ENCODE measurements at regions not wholly inside any gene's neighbourhood (a gene's known extent, or its start where the extent isn't known, plus 50 kb on each side); places are given as distances from the start of the nearest gene placed in this dataset.

GRCh38 chr17:12575641-12576040, 90.0 kb upstream of the MYOCD start:
- Histone ChIP-seq H3K27me3 (replicated peaks; ENCODE audit: insufficient read depth) (no peaks in the 10 kb centered on the region), H3K9me3 (no peaks in the 10 kb centered on the region), H3K4me3 (no peak overlapping the region), H3K4me1 (replicated peaks) (no peaks in the 10 kb centered on the region), H3K36me3 (no peaks in the 10 kb centered on the region), H3K27ac (no peak overlapping the region)
- no peak for DNase-seq (ENCODE audit: low spot score)
- intact Hi-C loops (cut with DNase I) = no loop called here
- TF ChIP-seq POLR2AphosphoS5 (IDR thresholded peaks at IDR 0.05) (no peak), POLR2A (IDR thresholded peaks at IDR 0.05) (no peak)
- TF ChIP-seq, protein P1, sequence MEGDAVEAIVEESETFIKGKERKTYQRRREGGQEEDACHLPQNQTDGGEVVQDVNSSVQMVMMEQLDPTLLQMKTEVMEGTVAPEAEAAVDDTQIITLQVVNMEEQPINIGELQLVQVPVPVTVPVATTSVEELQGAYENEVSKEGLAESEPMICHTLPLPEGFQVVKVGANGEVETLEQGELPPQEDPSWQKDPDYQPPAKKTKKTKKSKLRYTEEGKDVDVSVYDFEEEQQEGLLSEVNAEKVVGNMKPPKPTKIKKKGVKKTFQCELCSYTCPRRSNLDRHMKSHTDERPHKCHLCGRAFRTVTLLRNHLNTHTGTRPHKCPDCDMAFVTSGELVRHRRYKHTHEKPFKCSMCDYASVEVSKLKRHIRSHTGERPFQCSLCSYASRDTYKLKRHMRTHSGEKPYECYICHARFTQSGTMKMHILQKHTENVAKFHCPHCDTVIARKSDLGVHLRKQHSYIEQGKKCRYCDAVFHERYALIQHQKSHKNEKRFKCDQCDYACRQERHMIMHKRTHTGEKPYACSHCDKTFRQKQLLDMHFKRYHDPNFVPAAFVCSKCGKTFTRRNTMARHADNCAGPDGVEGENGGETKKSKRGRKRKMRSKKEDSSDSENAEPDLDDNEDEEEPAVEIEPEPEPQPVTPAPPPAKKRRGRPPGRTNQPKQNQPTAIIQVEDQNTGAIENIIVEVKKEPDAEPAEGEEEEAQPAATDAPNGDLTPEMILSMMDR (IDR thresholded peaks at IDR 0.05) = no peak

DNA sequence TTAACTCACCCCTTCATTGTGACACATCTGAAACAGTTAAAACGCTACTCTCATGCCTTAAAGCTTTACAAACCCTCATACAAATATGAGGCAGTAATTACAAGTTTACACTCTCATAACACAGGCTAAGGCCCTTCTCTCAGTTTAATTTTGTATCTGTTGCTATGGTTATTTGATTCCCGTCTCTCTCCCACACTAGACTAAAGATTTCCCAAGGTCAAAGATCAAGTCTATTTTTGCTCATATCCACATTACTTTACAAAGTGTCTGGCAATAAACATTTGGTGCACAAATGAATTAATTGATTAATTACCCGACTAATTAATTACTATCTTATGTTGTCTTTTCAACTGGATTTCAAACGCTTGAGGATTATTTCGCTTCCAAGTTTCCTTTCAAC, 86.4 kb upstream of the MYOCD start:
- Histone ChIP-seq H3K36me3 (no peaks in the 10 kb centered on the region), H3K4me3 (no peak overlapping the region), H3K27me3 (replicated peaks; ENCODE audit: insufficient read depth) (no peaks in the 10 kb centered on the region), H3K9me3 (no peaks in the 10 kb centered on the region), H3K4me1 (replicated peaks) (no peaks in the 10 kb centered on the region), H3K27ac (no peak overlapping the region)
- no peak for DNase-seq (ENCODE audit: low spot score)
- TF ChIP-seq POLR2AphosphoS5 (IDR thresholded peaks at IDR 0.05) = no peak
- TF ChIP-seq, protein P1 (IDR thresholded peaks at IDR 0.05) = no peak
- no peak for TF ChIP-seq POLR2A (IDR thresholded peaks at IDR 0.05)
- intact Hi-C loops (cut with DNase I) = no loop called here
- 61% methylated on average over 5 of the region's 5 CpGs for WGBS

- intact Hi-C loops (cut with DNase I) = no loop called here
- Histone ChIP-seq H3K27ac (peak overlapping the region in 1 of 2 donors; percentile 1), H3K4me1 (replicated peaks) (no peaks in the 10 kb centered on the region), H3K27me3 (replicated peaks; ENCODE audit: insufficient read depth) (no peaks in the 10 kb centered on the region), H3K4me3 (no peak overlapping the region), H3K9me3 (no peaks in the 10 kb centered on the region), H3K36me3 (no peaks in the 10 kb centered on the region)
- WGBS = 37% methylated on average over 6 of the region's 6 CpGs
- TF ChIP-seq POLR2A (IDR thresholded peaks at IDR 0.05) (no peak), POLR2AphosphoS5 (IDR thresholded peaks at IDR 0.05) (no peak)
- TF ChIP-seq, protein P1 (IDR thresholded peaks at IDR 0.05) = no peak
- DNase-seq (ENCODE audit: low spot score) = no peak
Observed at GRCh38 chr17:12580640-12581039, 85.0 kb upstream of the MYOCD start.

DNA sequence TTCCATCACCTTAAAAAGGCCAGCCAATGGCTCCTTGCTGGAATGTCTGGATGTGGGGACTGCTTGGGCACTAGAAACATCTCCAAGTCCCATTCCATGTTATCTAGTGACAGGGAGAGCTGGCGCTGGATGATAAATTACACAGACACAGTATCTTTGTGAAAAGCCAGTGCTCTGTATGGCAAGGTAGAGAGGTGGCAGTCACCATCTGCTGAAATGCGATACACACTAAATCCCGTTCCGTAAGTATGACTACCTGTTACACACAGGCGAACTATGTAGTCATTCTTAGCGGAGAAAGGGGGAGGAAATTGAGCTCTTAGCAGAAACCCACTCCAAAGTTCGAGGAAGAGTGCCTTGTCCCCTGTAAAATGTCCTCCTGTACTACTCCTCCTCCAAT, 81.0 kb upstream of the MYOCD start:
- no peaks in the 10 kb centered on the region for H3K4me1 ChIP-seq (replicated peaks)
- no peaks in the 10 kb centered on the region for H3K27me3 ChIP-seq (replicated peaks; ENCODE audit: insufficient read depth)
- TF ChIP-seq POLR2A (IDR thresholded peaks at IDR 0.05) = no peak
- TF ChIP-seq POLR2AphosphoS5 (IDR thresholded peaks at IDR 0.05) = no peak
- TF ChIP-seq, protein P1 (IDR thresholded peaks at IDR 0.05) = no peak
- no peak for DNase-seq (ENCODE audit: low spot score)
- H3K27ac ChIP-seq = no peak overlapping the region
- intact Hi-C loops (cut with DNase I) = no loop called here
- no peaks in the 10 kb centered on the region for H3K36me3 ChIP-seq
- no peak overlapping the region for H3K4me3 ChIP-seq
- no peaks in the 10 kb centered on the region for H3K9me3 ChIP-seq
- 75% methylated on average over 7 of the region's 7 CpGs for WGBS

DNA sequence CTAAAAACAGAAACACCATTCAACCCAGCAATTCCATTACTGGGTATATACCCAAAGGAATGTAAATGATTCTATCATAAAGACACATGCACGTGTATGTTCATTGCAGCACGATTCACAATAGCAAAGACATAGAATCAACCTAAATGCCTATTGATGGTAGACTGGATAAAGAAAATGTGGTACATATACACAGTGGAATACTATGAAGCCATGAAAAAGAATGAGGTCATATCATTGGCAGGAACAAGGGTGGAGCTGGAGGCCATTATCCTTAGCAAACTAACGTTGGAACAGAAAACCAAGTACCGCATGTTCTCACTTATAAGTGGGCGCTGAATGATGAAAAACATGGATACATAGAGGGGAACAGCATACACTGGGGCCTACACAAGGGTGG, 77.2 kb upstream of the MYOCD start:
- no peaks in the 10 kb centered on the region for H3K9me3 ChIP-seq
- H3K4me3 ChIP-seq = no peak overlapping the region
- intact Hi-C loops (cut with DNase I) = no loop called here
- H3K36me3 ChIP-seq = no peaks in the 10 kb centered on the region
- TF ChIP-seq POLR2AphosphoS5 (IDR thresholded peaks at IDR 0.05) = no peak
- WGBS = 90% methylated on average over 5 of the region's 5 CpGs
- no peaks in the 10 kb centered on the region for H3K27me3 ChIP-seq (replicated peaks; ENCODE audit: insufficient read depth)
- H3K27ac ChIP-seq = no peak overlapping the region
- DNase-seq (ENCODE audit: low spot score) = no peak
- H3K4me1 ChIP-seq (replicated peaks) = no peaks in the 10 kb centered on the region

Measured in prostate gland (tissue), 2 donors.